Panc1 (cell line): ENCODE measurements at regions not wholly inside any gene's neighbourhood (a gene's known extent, or its start where the extent isn't known, plus 50 kb on each side); places are given as distances from the start of the nearest gene placed in this dataset.

ENCODE experiments used
- ATAC-seq: fragments of 200-7000 bp; cut with Tn5 transposase; 2 replicates; pipeline ENCODE4 v1.9.1; 2020; ENCODE audit warnings: mild to moderate bottlenecking, moderate library complexity
- BruUV-seq: library from RNA; stranded (reverse); fragments of 400-500 nt; replicated peaks from 2 replicates; lab custom pipeline; 2021; lab: Mats Ljungman, UMichigan
- CTCF ChIA-PET: fragments of 300-600 bp; sonication (Branson Sonifier 250); formaldehyde crosslinking; loops from one replicate; lab custom pipeline; 2022; ENCODE audit warnings: antibody characterized with exemption; lab: Charles Lee
- POLR2A ChIA-PET: fragments of 300-600 bp; sonication (Branson Sonifier 250); formaldehyde crosslinking; loops from one replicate; lab custom pipeline; 2022; ENCODE audit warnings: antibody characterized with exemption; lab: Charles Lee
- DNase-seq: peaks from one replicate; pipeline ENCODE4 v3.0.0-alpha.2; 2010; ENCODE audit warnings: low read depth, low spot score
- H3K27ac ChIP-seq: 2 replicates; pipeline ENCODE4 v1.5.1; 2011; ENCODE audit warnings: mild to moderate bottlenecking, low read length, inconsistent platforms
- H3K27me3 ChIP-seq: fragments of 200-500 bp; sonication (Bioruptor generic); 2 replicates; pipeline ENCODE4 v1.6.0; 2014; ENCODE audit warnings: low read length, inconsistent platforms; ENCODE audit not compliant: control insufficient read depth, insufficient read depth
- H3K36me3 ChIP-seq: fragments of 200-500 bp; sonication (Bioruptor generic); 2 replicates; pipeline ENCODE4 v1.5.1; 2014; ENCODE audit warnings: inconsistent platforms, mild to moderate bottlenecking, low read length, moderate library complexity; ENCODE audit not compliant: control insufficient read depth, insufficient read depth
- H3K4me1 ChIP-seq: 2 replicates; pipeline ENCODE4 v1.5.1; 2011; ENCODE audit warnings: inconsistent platforms, mild to moderate bottlenecking, low read length, moderate library complexity; ENCODE audit not compliant: control insufficient read depth, insufficient read depth
- H3K4me3 ChIP-seq, 2 experiments: 2 replicates each; pipeline ENCODE4 v1.5.1; 2011 to 2012; ENCODE audit warnings: low read depth in 2 of 2, low read length in 2 of 2, mild to moderate bottlenecking in 2 of 2, inconsistent platforms in 1 of 2, moderate library complexity in 1 of 2
- H3K9me3 ChIP-seq: fragments of 200-500 bp; sonication (Bioruptor generic); 2 replicates; pipeline ENCODE4 v1.5.1; 2014; ENCODE audit warnings: low read depth, mild to moderate bottlenecking, inconsistent platforms, low read length, moderate library complexity; ENCODE audit not compliant: control insufficient read depth, insufficient read depth
- POLR2AphosphoS5 ChIP-seq: IDR thresholded peaks from 2 replicates; pipeline ENCODE4 v1.6.1; 2012; ENCODE audit warnings: mild to moderate bottlenecking, low read depth, low read length, moderate library complexity
- SIN3A ChIP-seq: IDR thresholded peaks from 2 replicates; pipeline ENCODE4 v1.6.1; 2012; ENCODE audit warnings: low read depth, mild to moderate bottlenecking, low read length, moderate library complexity, borderline replicate concordance; ENCODE audit not compliant: insufficient read depth
- TCF7L2 ChIP-seq: IDR thresholded peaks from 2 replicates; pipeline ENCODE4 v1.6.1; 2011; ENCODE audit warnings: mild to moderate bottlenecking, low read depth, low read length, inconsistent platforms
- in situ Hi-C: cut with HindIII; loops from 2 replicates; pipeline ENCODE4 v1.10.0; 2016; ENCODE audit warnings: low sequenced_read_pairs, low pct_unique_long_range_greater_than_20kb
- intact Hi-C: fragments of 100-400 bp; cut with micrococcal nuclease; formaldehyde crosslinking; loops from one replicate; pipeline ENCODE4 v1.10.0; 2022; ENCODE audit not compliant: unreplicated experiment
- TF ChIP-seq, protein P1 (sequence below), 2 experiments: IDR thresholded peaks; 2 replicates each; pipeline ENCODE4 v1.6.1; 2011 to 2012; ENCODE audit warnings: low read depth in 2 of 2, control low read depth in 1 of 2, low read length in 1 of 2, mild to moderate bottlenecking in 1 of 2, moderate library complexity in 1 of 2; ENCODE audit not compliant: insufficient read depth in 1 of 2
- TF ChIP-seq, protein P2 (sequence below): fragments of 450-650 bp; IDR thresholded peaks from 2 replicates; pipeline ENCODE4 v1.5.1; 2017; ENCODE audit warnings: mild to moderate bottlenecking

- in situ Hi-C loops (no loop called here), intact Hi-C loops (no loop called here)
- H3K27me3 ChIP-seq, result no peaks in the 10 kb centered on the region
- ATAC-seq (no peak), DNase-seq (no peak)
- TF ChIP-seq, protein P1, sequence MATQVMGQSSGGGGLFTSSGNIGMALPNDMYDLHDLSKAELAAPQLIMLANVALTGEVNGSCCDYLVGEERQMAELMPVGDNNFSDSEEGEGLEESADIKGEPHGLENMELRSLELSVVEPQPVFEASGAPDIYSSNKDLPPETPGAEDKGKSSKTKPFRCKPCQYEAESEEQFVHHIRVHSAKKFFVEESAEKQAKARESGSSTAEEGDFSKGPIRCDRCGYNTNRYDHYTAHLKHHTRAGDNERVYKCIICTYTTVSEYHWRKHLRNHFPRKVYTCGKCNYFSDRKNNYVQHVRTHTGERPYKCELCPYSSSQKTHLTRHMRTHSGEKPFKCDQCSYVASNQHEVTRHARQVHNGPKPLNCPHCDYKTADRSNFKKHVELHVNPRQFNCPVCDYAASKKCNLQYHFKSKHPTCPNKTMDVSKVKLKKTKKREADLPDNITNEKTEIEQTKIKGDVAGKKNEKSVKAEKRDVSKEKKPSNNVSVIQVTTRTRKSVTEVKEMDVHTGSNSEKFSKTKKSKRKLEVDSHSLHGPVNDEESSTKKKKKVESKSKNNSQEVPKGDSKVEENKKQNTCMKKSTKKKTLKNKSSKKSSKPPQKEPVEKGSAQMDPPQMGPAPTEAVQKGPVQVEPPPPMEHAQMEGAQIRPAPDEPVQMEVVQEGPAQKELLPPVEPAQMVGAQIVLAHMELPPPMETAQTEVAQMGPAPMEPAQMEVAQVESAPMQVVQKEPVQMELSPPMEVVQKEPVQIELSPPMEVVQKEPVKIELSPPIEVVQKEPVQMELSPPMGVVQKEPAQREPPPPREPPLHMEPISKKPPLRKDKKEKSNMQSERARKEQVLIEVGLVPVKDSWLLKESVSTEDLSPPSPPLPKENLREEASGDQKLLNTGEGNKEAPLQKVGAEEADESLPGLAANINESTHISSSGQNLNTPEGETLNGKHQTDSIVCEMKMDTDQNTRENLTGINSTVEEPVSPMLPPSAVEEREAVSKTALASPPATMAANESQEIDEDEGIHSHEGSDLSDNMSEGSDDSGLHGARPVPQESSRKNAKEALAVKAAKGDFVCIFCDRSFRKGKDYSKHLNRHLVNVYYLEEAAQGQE (IDR thresholded peaks at IDR 0.05; ENCODE audit: insufficient read depth in 1 of 2, low read depth in 2 of 2, low read length in 1 of 2), result no peak
- TF ChIP-seq POLR2AphosphoS5, result no peak
- no peak for TF ChIP-seq TCF7L2
- no peak for TF ChIP-seq SIN3A
- TF ChIP-seq, protein P2, sequence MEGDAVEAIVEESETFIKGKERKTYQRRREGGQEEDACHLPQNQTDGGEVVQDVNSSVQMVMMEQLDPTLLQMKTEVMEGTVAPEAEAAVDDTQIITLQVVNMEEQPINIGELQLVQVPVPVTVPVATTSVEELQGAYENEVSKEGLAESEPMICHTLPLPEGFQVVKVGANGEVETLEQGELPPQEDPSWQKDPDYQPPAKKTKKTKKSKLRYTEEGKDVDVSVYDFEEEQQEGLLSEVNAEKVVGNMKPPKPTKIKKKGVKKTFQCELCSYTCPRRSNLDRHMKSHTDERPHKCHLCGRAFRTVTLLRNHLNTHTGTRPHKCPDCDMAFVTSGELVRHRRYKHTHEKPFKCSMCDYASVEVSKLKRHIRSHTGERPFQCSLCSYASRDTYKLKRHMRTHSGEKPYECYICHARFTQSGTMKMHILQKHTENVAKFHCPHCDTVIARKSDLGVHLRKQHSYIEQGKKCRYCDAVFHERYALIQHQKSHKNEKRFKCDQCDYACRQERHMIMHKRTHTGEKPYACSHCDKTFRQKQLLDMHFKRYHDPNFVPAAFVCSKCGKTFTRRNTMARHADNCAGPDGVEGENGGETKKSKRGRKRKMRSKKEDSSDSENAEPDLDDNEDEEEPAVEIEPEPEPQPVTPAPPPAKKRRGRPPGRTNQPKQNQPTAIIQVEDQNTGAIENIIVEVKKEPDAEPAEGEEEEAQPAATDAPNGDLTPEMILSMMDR, result no peak
- H3K4me3 ChIP-seq, result no peak overlapping the region
- H3K9me3 ChIP-seq, result no peaks in the 10 kb centered on the region
- H3K4me1 ChIP-seq, result no peaks in the 10 kb centered on the region
- no peaks in the 10 kb centered on the region; the same call in 1 of the 2 replicates for H3K36me3 ChIP-seq
- POLR2A ChIA-PET, result no interaction called here
- H3K27ac ChIP-seq, result no peak overlapping the region
- CTCF ChIA-PET, result no interaction called here
- no TSS peak for BruUV-seq
Observed at GRCh38 chr7:41459623-41460261, 243.1 kb downstream of the INHBA start.

DNA sequence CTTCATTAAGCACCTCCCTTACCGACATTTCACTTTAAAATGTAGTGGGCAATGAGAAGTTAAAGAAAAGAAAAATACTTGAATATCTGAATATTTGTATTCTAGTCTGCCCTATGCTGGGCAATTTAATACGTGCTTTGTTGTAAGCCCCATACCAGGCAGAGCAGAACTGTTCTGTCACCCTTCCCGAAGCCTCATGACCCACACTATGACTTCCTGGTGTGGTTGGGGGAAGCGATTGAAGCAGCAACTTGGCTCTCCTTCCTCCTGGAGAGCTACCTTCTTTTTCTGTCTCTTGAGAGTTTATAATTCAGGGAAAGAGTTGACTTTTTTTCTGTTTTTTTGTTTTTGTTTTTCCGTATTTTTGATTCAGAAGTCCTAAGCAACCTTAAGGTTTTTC, 243.7 kb downstream of the INHBA start:
- Histone ChIP-seq H3K36me3 (no peaks in the 10 kb centered on the region; the same call in 1 of the 2 replicates), H3K4me3 (no peak overlapping the region), H3K4me1 (no peaks in the 10 kb centered on the region), H3K27me3 (no peaks in the 10 kb centered on the region), H3K27ac (no peak overlapping the region), H3K9me3 (no peaks in the 10 kb centered on the region)
- ChIA-PET POLR2A (no interaction called here), CTCF (no interaction called here)
- BruUV-seq, result no TSS peak
- no peak for ATAC-seq
- DNase-seq, result no peak
- in situ Hi-C loops, result no loop called here
- TF ChIP-seq, protein P2, result no peak
- TF ChIP-seq SIN3A, result no peak
- TF ChIP-seq TCF7L2, result no peak
- no peak for TF ChIP-seq POLR2AphosphoS5
- TF ChIP-seq, protein P1 (IDR thresholded peaks at IDR 0.05; ENCODE audit: insufficient read depth in 1 of 2, low read depth in 2 of 2, low read length in 1 of 2), result no peak
- intact Hi-C loops, result no loop called here
